ENCODE measurements at regions not wholly inside any gene's neighbourhood (a gene's known extent, or its start where the extent isn't known, plus 50 kb on each side); places are given as distances from the start of the nearest gene placed in this dataset. TPM values are rescaled to one million over a fixed set of nuclear protein-coding genes. Genes with fewer than 3 reads are reported as not detected.
A peak's percentile ranks its signal among the peaks of the same experiment; 100 is the strongest.

DNA sequence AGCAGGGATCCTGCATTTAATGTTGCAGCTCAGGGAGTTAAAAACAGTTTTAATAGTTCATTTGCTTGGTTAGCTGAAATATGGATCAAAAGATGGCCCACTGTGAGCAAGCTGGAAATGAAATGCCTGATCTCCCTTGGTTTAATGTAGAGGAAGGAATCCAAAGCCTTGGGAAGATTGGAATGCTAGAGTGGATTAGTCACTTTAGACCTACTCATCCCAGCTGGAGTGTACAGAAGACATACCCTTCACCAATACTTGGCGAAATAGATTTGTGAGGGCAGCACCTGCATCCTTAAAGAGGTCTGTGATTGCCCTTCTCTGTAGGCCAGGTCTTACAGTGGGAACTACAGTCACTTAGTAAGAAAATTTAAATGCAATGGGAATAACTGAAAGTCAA is 58.0 kb upstream of the KRAS start:
- Histone ChIP-seq H3K4me3 (ENCODE audit: insufficient read depth, low read length) (no peak overlapping the region), H3K36me3 (ENCODE audit: insufficient read depth, low read length) (no peaks in the 10 kb centered on the region), H3K27ac (ENCODE audit: low read depth, low read length) (no peak overlapping the region), H3K4me1 (ENCODE audit: insufficient read depth, low read length) (peaks cover 7% of the 10 kb centered on the region), H2AFZ (ENCODE audit: low read length) (no peak overlapping the region), H3K79me2 (ENCODE audit: insufficient read depth, low read length) (no peaks in the 10 kb centered on the region), H3K9me3 (ENCODE audit: low read depth, low read length) (no peaks in the 10 kb centered on the region), H3K4me2 (ENCODE audit: insufficient read depth, low read length) (no peak overlapping the region), H3K27me3 (ENCODE audit: insufficient read depth, low read length) (peaks cover 2% of the 10 kb centered on the region), H4K20me1 (ENCODE audit: insufficient read depth, low read length) (no peaks in the 10 kb centered on the region)
- TF ChIP-seq, protein P1, sequence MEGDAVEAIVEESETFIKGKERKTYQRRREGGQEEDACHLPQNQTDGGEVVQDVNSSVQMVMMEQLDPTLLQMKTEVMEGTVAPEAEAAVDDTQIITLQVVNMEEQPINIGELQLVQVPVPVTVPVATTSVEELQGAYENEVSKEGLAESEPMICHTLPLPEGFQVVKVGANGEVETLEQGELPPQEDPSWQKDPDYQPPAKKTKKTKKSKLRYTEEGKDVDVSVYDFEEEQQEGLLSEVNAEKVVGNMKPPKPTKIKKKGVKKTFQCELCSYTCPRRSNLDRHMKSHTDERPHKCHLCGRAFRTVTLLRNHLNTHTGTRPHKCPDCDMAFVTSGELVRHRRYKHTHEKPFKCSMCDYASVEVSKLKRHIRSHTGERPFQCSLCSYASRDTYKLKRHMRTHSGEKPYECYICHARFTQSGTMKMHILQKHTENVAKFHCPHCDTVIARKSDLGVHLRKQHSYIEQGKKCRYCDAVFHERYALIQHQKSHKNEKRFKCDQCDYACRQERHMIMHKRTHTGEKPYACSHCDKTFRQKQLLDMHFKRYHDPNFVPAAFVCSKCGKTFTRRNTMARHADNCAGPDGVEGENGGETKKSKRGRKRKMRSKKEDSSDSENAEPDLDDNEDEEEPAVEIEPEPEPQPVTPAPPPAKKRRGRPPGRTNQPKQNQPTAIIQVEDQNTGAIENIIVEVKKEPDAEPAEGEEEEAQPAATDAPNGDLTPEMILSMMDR (IDR thresholded peaks at IDR 0.05; ENCODE audit: extremely low read depth, low read depth, low read length), result no peak
- peak; percentile 66 for DNase-seq (ENCODE audit: insufficient read length, low spot score, missing footprints)

DNA sequence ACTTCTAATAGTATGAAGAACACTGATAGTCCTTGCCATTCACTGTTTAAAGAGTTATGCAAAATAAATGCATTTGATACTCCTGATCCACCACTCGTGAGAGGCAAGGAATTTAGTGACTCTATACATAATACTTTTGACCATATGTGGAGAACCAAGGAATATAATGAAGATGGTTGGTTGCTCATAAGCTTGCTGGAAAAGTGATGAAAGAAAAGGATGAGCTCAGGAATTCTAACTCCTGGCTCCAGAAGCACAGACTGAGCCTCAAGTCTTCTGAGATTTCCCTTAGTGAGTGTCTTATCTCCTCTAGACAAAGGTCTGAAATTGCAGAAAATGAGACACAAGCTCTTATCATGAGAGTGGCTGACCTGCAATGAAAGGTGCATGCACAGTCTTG is 57.1 kb upstream of the KRAS start:
- no peaks in the 10 kb centered on the region for H3K36me3 ChIP-seq (ENCODE audit: insufficient read depth, low read length)
- no peaks in the 10 kb centered on the region for H3K9me3 ChIP-seq (ENCODE audit: low read depth, low read length)
- H3K27me3 ChIP-seq (ENCODE audit: insufficient read depth, low read length), result peaks cover 2% of the 10 kb centered on the region
- H4K20me1 ChIP-seq (ENCODE audit: insufficient read depth, low read length), result no peaks in the 10 kb centered on the region
- no peak overlapping the region for H3K27ac ChIP-seq (ENCODE audit: low read depth, low read length)
- DNase-seq (ENCODE audit: insufficient read length, low spot score, missing footprints), result no peak
- H3K4me2 ChIP-seq (ENCODE audit: insufficient read depth, low read length), result no peak overlapping the region
- H3K4me3 ChIP-seq (ENCODE audit: insufficient read depth, low read length), result no peak overlapping the region
- H2AFZ ChIP-seq (ENCODE audit: low read length), result no peak overlapping the region
- H3K79me2 ChIP-seq (ENCODE audit: insufficient read depth, low read length), result no peaks in the 10 kb centered on the region
- peaks cover 7% of the 10 kb centered on the region for H3K4me1 ChIP-seq (ENCODE audit: insufficient read depth, low read length)
- TF ChIP-seq, protein P1 (IDR thresholded peaks at IDR 0.05; ENCODE audit: extremely low read depth, low read depth, low read length), result no peak

DNA sequence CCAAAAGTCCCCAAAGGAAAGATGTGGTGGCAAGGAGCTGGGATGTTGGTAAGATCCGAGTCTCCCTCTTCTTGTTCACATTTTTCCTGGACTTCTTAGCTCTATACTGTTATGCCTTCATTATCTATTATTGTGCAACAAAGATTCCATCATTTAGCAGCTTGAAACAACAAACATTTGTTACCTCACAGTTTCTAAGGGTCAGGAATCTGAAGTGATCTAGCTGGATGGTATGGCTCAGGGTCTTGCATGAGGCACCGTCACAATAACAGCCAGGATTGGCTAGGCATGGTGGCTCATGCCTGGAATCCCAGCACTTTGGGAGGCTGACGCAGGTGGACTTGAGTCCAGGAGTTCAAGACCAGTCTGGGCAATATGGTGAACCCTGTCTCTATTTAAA is 51.1 kb upstream of the KRAS start:
- Histone ChIP-seq H3K9me3 (ENCODE audit: low read depth, low read length) (no peaks in the 10 kb centered on the region), H3K36me3 (ENCODE audit: insufficient read depth, low read length) (no peaks in the 10 kb centered on the region), H3K4me2 (ENCODE audit: insufficient read depth, low read length) (no peak overlapping the region), H3K79me2 (ENCODE audit: insufficient read depth, low read length) (no peaks in the 10 kb centered on the region), H3K27ac (ENCODE audit: low read depth, low read length) (no peak overlapping the region), H3K4me1 (ENCODE audit: insufficient read depth, low read length) (no peaks in the 10 kb centered on the region), H4K20me1 (ENCODE audit: insufficient read depth, low read length) (no peaks in the 10 kb centered on the region), H3K4me3 (ENCODE audit: insufficient read depth, low read length) (no peak overlapping the region), H2AFZ (ENCODE audit: low read length) (no peak overlapping the region), H3K27me3 (ENCODE audit: insufficient read depth, low read length) (peaks cover 11% of the 10 kb centered on the region)
- TF ChIP-seq, protein P1 (IDR thresholded peaks at IDR 0.05; ENCODE audit: extremely low read depth, low read depth, low read length), result no peak
- DNase-seq (ENCODE audit: insufficient read length, low spot score, missing footprints), result no peak

Small RNAs in the stretch of these regions (small RNA-seq; reads per million reads assigned to genes)
- not detected for gene AC092451.1
- gene RNU4-67P, result not detected
